Urinary bladder (tissue), 3 donors: ENCODE measurements at regions not wholly inside any gene's neighbourhood (a gene's known extent, or its start where the extent isn't known, plus 50 kb on each side); places are given as distances from the start of the nearest gene placed in this dataset.

Experiments used
- DNase-seq: peaks from one replicate; pipeline ENCODE4 v3.0.0-alpha.2; 2015; ENCODE audit errors: extremely low spot score
- H3K27ac ChIP-seq: one replicate; pipeline ENCODE4 v1.5.1; 2013; ENCODE audit warnings: low read depth, mild to moderate bottlenecking, moderate library complexity
- H3K36me3 ChIP-seq: one replicate; pipeline ENCODE4 v1.6.1; 2013; ENCODE audit warnings: mild to moderate bottlenecking, moderate library complexity; ENCODE audit not compliant: insufficient read depth
- H3K4me1 ChIP-seq: one replicate; pipeline ENCODE4 v1.6.1; 2013; ENCODE audit warnings: mild to moderate bottlenecking, moderate library complexity; ENCODE audit not compliant: insufficient read depth
- H3K4me3 ChIP-seq: one replicate; pipeline ENCODE4 v1.5.1; 2013; ENCODE audit warnings: low read depth, low read length
- WGBS: extraction: QIAGEN DNeasy Blood & Tissue Kit; methylation state at CpG from one replicate; pipeline ENCODE4 v1.1.7; 2013; 5-methylcytosine and 5-hydroxymethylcytosine counted together
- donor health status: healthy with polysubstance abuse.
- donor health status: healthy.

DNA sequence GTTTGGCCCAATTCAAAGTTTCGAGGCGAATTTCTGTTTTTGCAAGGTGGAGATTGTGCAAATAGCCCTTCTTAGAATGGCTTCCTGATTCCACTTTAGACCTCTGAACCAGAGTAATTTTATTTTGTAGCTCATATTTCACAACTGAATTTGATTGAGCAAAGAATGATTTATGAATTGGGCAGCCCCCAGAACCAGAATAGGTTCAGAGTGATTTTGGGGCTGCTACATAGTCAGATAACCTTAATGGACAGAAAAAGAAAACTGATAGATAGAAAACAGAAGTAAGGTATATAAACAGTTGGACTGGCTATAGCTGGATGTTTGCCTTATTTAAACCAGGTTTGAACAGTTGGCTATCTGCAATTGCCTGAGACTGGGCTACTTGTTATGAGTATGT is 156.6 kb downstream of the YIPF5 start:
- Histone ChIP-seq H3K27ac (no peak overlapping the region), H3K36me3 (no peaks in the 10 kb centered on the region), H3K4me3 (no peak overlapping the region), H3K4me1 (no peaks in the 10 kb centered on the region)
- no peak for DNase-seq
- 71% methylated on average over 2 of the region's 2 CpGs for WGBS

- Histone ChIP-seq H3K36me3 (no peaks in the 10 kb centered on the region), H3K27ac (no peak overlapping the region), H3K4me1 (no peaks in the 10 kb centered on the region), H3K4me3 (no peak overlapping the region)
- WGBS = 77% methylated on average over 3 of the region's 3 CpGs
- DNase-seq = no peak
These were observed 154.5 kb downstream of the YIPF5 start for GRCh38 chr5:144015961-144016360.

- DNase-seq = no peak
- Histone ChIP-seq H3K36me3 (no peaks in the 10 kb centered on the region), H3K4me3 (no peak overlapping the region), H3K27ac (no peak overlapping the region), H3K4me1 (no peaks in the 10 kb centered on the region)
- 88% methylated on average over 7 of the region's 7 CpGs for WGBS
These were observed 153.3 kb downstream of the YIPF5 start for GRCh38 chr5:144017119-144017518.

DNA sequence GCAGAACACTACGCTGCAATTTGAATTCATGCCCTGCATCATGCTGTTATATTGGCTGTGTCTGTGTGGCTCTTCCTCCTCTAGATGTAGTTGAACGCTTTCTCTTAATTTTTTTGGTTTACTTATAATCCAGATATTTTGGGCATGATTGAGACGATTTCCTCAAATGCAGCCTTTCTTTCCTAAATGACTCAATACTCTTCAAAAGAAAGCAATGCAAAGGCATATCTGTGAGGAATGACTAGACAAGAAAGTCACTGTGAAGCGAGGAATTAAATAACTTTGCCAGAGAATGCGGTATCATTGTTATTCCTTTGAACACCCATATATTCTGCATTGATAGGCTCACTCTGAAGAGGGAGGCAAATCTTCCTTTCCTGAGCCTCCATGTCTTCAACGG is 152.8 kb downstream of the YIPF5 start:
- H3K4me3 ChIP-seq = no peak overlapping the region
- H3K4me1 ChIP-seq = no peaks in the 10 kb centered on the region
- 83% methylated on average over 6 of the region's 6 CpGs for WGBS
- no peak for DNase-seq
- no peak overlapping the region for H3K27ac ChIP-seq
- no peaks in the 10 kb centered on the region for H3K36me3 ChIP-seq

GRCh38 chr5:144024090-144024489 is 146.4 kb downstream of the YIPF5 start:
- Histone ChIP-seq H3K4me3 (no peak overlapping the region), H3K4me1 (no peaks in the 10 kb centered on the region), H3K36me3 (no peaks in the 10 kb centered on the region), H3K27ac (no peak overlapping the region)
- DNase-seq = no peak
- 59% methylated on average over 1 of the region's 1 CpG for WGBS

DNA sequence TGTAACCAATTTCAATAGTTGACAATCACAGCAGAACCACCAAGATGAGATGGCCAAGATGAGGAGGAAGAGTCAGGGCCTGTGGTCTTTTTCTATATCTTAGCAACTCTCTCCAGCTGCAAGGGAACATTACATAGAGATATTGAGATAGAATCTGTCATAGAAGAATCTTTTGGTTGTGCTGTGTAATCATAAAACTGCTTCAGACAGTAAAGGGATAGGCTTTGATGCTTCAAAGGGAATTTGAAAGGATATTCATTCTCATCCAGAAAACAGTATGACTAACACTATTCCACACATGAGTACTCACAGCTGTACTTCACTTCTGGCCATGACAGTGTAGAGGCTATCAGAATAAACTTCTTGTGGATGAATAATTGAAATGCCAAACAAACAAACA is 145.9 kb downstream of the YIPF5 start:
- no peak overlapping the region for H3K27ac ChIP-seq
- no peaks in the 10 kb centered on the region for H3K36me3 ChIP-seq
- DNase-seq = no peak
- no peak overlapping the region for H3K4me3 ChIP-seq
- no peaks in the 10 kb centered on the region for H3K4me1 ChIP-seq

GRCh38 chr5:144026286-144026685 is 144.2 kb downstream of the YIPF5 start:
- WGBS = 79% methylated on average over 1 of the region's 1 CpG
- no peak overlapping the region for H3K27ac ChIP-seq

DNA sequence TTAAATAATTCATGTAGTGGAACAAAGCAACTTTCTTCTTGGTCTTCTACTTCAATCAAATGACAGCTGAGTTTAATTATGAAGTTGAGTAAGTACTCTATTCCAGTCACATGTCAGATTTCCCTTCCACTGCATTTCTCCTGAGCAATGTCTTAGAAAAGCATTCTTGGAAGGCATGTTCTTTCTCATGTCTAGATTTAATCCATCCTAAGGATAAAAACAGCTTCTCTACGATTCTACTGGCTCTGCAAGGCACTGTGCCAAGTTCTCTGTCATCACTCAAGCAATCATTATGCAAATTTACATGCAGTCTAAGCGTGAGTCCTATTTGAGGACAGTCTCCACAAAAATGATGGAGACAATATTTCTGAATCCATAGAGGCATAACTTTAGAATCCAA is 142.4 kb downstream of the YIPF5 start:
- Histone ChIP-seq H3K36me3 (no peaks in the 10 kb centered on the region), H3K27ac (no peak overlapping the region), H3K4me3 (no peak overlapping the region), H3K4me1 (no peaks in the 10 kb centered on the region)
- 10% methylated on average over 2 of the region's 2 CpGs for WGBS
- DNase-seq = peak; percentile 29

More at GRCh38 chr5:144026286-144026685, 144.2 kb downstream of the YIPF5 start:
- Histone ChIP-seq H3K4me1 (no peaks in the 10 kb centered on the region), H3K4me3 (no peak overlapping the region), H3K36me3 (no peaks in the 10 kb centered on the region)
- DNase-seq = no peak

GRCh38 chr5:144028636-144029035 is 141.8 kb downstream of the YIPF5 start:
- 10% methylated on average over 2 of the region's 2 CpGs for WGBS
- Histone ChIP-seq H3K4me3 (no peak overlapping the region), H3K4me1 (no peaks in the 10 kb centered on the region), H3K36me3 (no peaks in the 10 kb centered on the region), H3K27ac (no peak overlapping the region)
- DNase-seq = peak; percentile 80

DNA sequence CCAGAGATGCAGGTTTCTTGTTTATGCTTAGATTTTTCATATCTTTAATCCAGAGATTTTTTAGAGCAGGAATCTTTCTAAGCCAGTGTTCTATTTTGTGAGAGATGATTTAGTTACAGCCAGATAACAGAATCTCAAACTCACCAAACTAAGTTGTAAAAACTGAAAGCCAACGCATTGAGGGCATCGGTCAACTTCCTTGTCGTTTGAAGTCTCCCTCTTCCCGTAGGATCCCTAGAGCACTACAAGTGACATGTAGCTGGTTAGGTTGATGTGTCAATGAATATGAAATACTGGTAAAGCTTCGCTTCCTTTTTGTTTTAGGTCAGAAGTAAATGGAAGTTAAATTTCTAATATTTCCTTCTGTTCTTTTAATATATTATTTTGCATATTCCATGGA is 139.6 kb downstream of the YIPF5 start:
- WGBS = 74% methylated on average over 5 of the region's 5 CpGs
- no peaks in the 10 kb centered on the region for H3K4me1 ChIP-seq
- H3K27ac ChIP-seq = no peak overlapping the region
- DNase-seq = no peak
- no peak overlapping the region for H3K4me3 ChIP-seq
- no peaks in the 10 kb centered on the region for H3K36me3 ChIP-seq

GRCh38 chr5:144032375-144032774 is 138.1 kb downstream of the YIPF5 start:
- Histone ChIP-seq H3K27ac (no peak overlapping the region), H3K4me3 (no peak overlapping the region), H3K36me3 (no peaks in the 10 kb centered on the region), H3K4me1 (no peaks in the 10 kb centered on the region)
- 20% methylated on average over 6 of the region's 6 CpGs for WGBS
- no peak for DNase-seq

- Histone ChIP-seq H3K4me1 (no peaks in the 10 kb centered on the region), H3K4me3 (no peak overlapping the region), H3K36me3 (no peaks in the 10 kb centered on the region), H3K27ac (no peak overlapping the region)
- no peak for DNase-seq
- WGBS = 34% methylated on average over 3 of the region's 3 CpGs
These were observed 137.0 kb downstream of the YIPF5 start for GRCh38 chr5:144033486-144033885.

DNA sequence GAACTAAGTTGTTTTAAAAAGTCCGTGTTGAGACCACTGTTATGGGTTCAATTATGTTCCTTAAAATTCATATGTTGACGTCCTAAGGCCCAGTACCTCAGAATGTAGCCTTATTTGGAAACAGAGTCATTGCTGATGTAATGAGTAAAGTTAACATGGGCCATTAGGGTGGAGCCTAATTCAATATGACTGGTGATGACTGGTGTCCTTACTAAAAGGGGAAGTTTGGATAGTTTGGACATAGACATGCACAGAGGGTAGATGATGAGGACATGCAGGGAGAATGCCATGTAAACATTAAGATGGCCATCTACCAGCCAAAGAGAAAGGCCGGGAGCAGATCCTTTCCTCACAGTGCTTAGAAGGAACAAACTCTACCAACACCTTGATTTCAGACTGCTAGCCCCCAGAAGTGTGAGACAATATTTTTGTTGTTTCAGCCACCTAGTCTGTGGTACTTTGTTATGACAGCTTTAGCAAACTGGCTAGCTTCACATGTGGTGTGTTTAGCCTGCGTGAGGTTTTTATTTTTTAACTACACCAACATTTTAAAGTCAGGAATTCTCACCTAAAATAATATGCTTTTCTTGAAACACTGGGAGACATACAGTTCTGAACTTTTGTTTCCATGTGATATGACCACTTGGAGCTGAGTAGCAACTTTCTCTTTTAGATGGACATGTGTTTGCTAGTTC is 135.3 kb downstream of the YIPF5 start:
- Histone ChIP-seq H3K36me3 (no peaks in the 10 kb centered on the region), H3K27ac (no peak overlapping the region), H3K4me3 (no peak overlapping the region), H3K4me1 (no peaks in the 10 kb centered on the region)
- DNase-seq = no peak
- WGBS = 86% methylated on average over 4 of the region's 4 CpGs

DNA sequence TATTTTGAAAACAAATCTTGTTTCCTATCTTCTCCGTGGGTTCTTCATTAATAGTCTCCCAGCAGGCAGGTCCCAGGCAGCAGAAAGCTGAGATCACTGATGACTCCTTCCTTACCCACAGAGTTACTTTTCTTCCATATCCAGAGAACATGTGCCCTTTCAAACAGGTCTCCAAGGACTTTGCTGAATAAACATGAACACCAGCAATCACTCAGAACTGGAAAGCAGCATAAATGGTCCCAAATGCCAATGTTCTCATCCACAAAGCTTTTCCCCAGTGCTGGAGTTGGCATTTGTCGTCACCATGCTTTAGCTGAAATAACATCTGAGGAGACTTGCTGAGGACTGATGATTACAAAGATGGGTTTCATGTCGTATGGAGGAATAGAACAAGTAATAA is 134.0 kb downstream of the YIPF5 start:
- no peak overlapping the region for H3K27ac ChIP-seq
- H3K4me1 ChIP-seq = no peaks in the 10 kb centered on the region
- no peak for DNase-seq
- WGBS = 91% methylated on average over 3 of the region's 3 CpGs
- H3K36me3 ChIP-seq = no peaks in the 10 kb centered on the region
- H3K4me3 ChIP-seq = no peak overlapping the region
